ENCODE measurements at regions not wholly inside any gene's neighbourhood (a gene's known extent, or its start where the extent isn't known, plus 50 kb on each side); places are given as distances from the start of the nearest gene placed in this dataset.

- TF ChIP-seq ZNF655 (CRISPR knock-in tag; IDR thresholded peaks at IDR 0.05) = no peak
- TF ChIP-seq NFE2 (IDR thresholded peaks at IDR 0.05; ENCODE audit: low read depth) = no peak
These were observed 52.5 kb upstream of the PRSS23 start (continued) for GRCh38 chr11:86747801-86748200.

GRCh38 chr11:86746514-86746913 is 53.8 kb upstream of the PRSS23 start:
- Histone ChIP-seq H3K27me3 (ENCODE audit: control insufficient read depth in 2 of 2, insufficient read depth in 2 of 2, low read length in 2 of 2) (peaks cover 0 to 9% of the 10 kb centered on the region in 2 experiments; a peak in 2 of 5 replicates), H3K27ac (ENCODE audit: extremely low read depth, low read depth, low read length) (no peak overlapping the region), H3K9me3 (replicated peaks; ENCODE audit: control insufficient read depth, insufficient read depth, low read depth, low read length) (no peaks in the 10 kb centered on the region; the same call in 1 of the 2 replicates), H3K4me3 (no peak overlapping the region), H3K79me2 (ENCODE audit: control insufficient read depth, insufficient read depth, low read length) (no peaks in the 10 kb centered on the region), H3K9ac (ENCODE audit: insufficient read depth in 1 of 2, low read depth in 2 of 2, low read length in 2 of 2) (no peak overlapping the region), H4K20me1 (replicated peaks; ENCODE audit: control insufficient read depth, insufficient read depth, low read length) (no peaks in the 10 kb centered on the region), H3K4me2 (ENCODE audit: insufficient read depth, low read length) (no peak overlapping the region), H3K4me1 (replicated peaks in 1 of 2; ENCODE audit: control insufficient read depth in 2 of 2, insufficient read depth in 2 of 2, low read length in 2 of 2) (peaks cover 0 to 27% of the 10 kb centered on the region in 2 experiments; a peak in 3 of 5 replicates), H3K9me1 (ENCODE audit: control insufficient read depth, insufficient read depth, low read length) (no peaks in the 10 kb centered on the region), H2AFZ (ENCODE audit: low read depth, low read length) (no peak overlapping the region), H3K36me3 (ENCODE audit: control insufficient read depth, insufficient read depth, low read length) (no peaks in the 10 kb centered on the region)
- 29% methylated on average over 3 of the region's 3 CpGs for WGBS (ENCODE audit: insufficient coverage, low coverage, missing lambda C conversion rate)
- FAIRE-seq (no peak), DNase-seq (ENCODE audit: extremely low read depth in 1 of 4, low spot score in 3 of 4) (no peak), ATAC-seq (no peak)
- in situ Hi-C loops (cut with MboI) = no loop called here
- CTCF ChIA-PET (ENCODE audit: low intra/inter-chr PET ratio) = no interaction called here
- POLR2A ChIA-PET = no interaction called here
- BruUV-seq (replicated peaks) = no TSS peak
- intact Hi-C loops (cut with micrococcal nuclease) = loop anchor here (5.0 kb wide), 1 partner anchor 289 kb away; no protein-coding TSS in a partner anchor
- TF ChIP-seq ZNF76 (CRISPR knock-in tag; IDR thresholded peaks at IDR 0.05; ENCODE audit: borderline replicate concordance) (no peak), ZNF592 (IDR thresholded peaks at IDR 0.05) (no peak), STAT5A (IDR thresholded peaks at IDR 0.05; ENCODE audit: borderline replicate concordance, low read length) (no peak), HDAC3 (IDR thresholded peaks at IDR 0.05; ENCODE audit: borderline replicate concordance, partially characterized antibody) (no peak), SMAD3 (CRISPR knock-in tag; conservative IDR thresholded peaks at IDR 0.05) (no peak), HBP1 (CRISPR knock-in tag; IDR thresholded peaks at IDR 0.05) (no peak), ZNF778 (CRISPR knock-in tag; IDR thresholded peaks at IDR 0.05) (no peak), HCFC1 (IDR thresholded peaks at IDR 0.05; ENCODE audit: low read depth, low read length) (no peak), DPF2 (IDR thresholded peaks at IDR 0.05) (no peak), RFX1 (IDR thresholded peaks at IDR 0.05) (no peak), MIER1 (IDR thresholded peaks at IDR 0.05; ENCODE audit: low read depth) (no peak), SMARCB1 (IDR thresholded peaks at IDR 0.05; ENCODE audit: insufficient read length, low read depth) (no peak), HOXB6 (CRISPR knock-in tag; IDR thresholded peaks at IDR 0.05; ENCODE audit: borderline replicate concordance) (no peak)

Measured in K562 (cell line).